Neural progenitor cell (in vitro differentiated cells): ENCODE measurements at regions not wholly inside any gene's neighbourhood (a gene's known extent, or its start where the extent isn't known, plus 50 kb on each side); places are given as distances from the start of the nearest gene placed in this dataset.

Experiments
- EZH2phosphoT487 ChIP-seq: fragments of 200-600 bp; sonication (generic); IDR thresholded peaks from 2 replicates; pipeline ENCODE4 v1.6.1; 2017; ENCODE audit warnings: antibody characterized with exemption
- TF ChIP-seq, protein P1 (sequence below): fragments of 200-600 bp; sonication (generic); IDR thresholded peaks from 2 replicates; pipeline ENCODE4 v1.5.1; 2017; ENCODE audit warnings: antibody characterized with exemption, mild to moderate bottlenecking

- TF ChIP-seq, protein P1, sequence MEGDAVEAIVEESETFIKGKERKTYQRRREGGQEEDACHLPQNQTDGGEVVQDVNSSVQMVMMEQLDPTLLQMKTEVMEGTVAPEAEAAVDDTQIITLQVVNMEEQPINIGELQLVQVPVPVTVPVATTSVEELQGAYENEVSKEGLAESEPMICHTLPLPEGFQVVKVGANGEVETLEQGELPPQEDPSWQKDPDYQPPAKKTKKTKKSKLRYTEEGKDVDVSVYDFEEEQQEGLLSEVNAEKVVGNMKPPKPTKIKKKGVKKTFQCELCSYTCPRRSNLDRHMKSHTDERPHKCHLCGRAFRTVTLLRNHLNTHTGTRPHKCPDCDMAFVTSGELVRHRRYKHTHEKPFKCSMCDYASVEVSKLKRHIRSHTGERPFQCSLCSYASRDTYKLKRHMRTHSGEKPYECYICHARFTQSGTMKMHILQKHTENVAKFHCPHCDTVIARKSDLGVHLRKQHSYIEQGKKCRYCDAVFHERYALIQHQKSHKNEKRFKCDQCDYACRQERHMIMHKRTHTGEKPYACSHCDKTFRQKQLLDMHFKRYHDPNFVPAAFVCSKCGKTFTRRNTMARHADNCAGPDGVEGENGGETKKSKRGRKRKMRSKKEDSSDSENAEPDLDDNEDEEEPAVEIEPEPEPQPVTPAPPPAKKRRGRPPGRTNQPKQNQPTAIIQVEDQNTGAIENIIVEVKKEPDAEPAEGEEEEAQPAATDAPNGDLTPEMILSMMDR: no peak
- no peak for TF ChIP-seq EZH2phosphoT487
Observed at GRCh38 chr17:53227514-53227913, 595.2 kb upstream of the KIF2B start.
